RWPE2 (cell line): ENCODE measurements at regions not wholly inside any gene's neighbourhood (a gene's known extent, or its start where the extent isn't known, plus 50 kb on each side); places are given as distances from the start of the nearest gene placed in this dataset.
A peak's percentile ranks its signal among the peaks of the same experiment; 100 is the strongest.

ENCODE experiments used
- ATAC-seq: fragments of 200-7000 bp; cut with Tn5 transposase; 3 replicates; pipeline ENCODE4 v1.9.1; 2021; ENCODE audit warnings: low read depth
- DNase-seq: peaks from one replicate; pipeline ENCODE4 v3.0.0-alpha.2; 2020; ENCODE audit warnings: low spot score
- H3K27ac ChIP-seq: fragments of 450-650 bp; 2 replicates; pipeline ENCODE4 v1.5.1; 2017; ENCODE audit warnings: mild to moderate bottlenecking; ENCODE audit not compliant: poor library complexity, severe bottlenecking
- H3K27me3 ChIP-seq: fragments of 250-450 bp; sonication (Bioruptor Pico); 2 replicates; pipeline ENCODE4 v1.5.1; 2021; ENCODE audit warnings: mild to moderate bottlenecking, moderate library complexity; ENCODE audit not compliant: insufficient read depth, poor library complexity, severe bottlenecking
- H3K36me3 ChIP-seq: fragments of 250-450 bp; sonication (Bioruptor Pico); 2 replicates; pipeline ENCODE4 v1.5.1; 2020; ENCODE audit warnings: low read depth, mild to moderate bottlenecking, moderate library complexity
- H3K4me1 ChIP-seq: fragments of 250-450 bp; sonication (Bioruptor Pico); 2 replicates; pipeline ENCODE4 v1.5.1; 2021; ENCODE audit warnings: mild to moderate bottlenecking, moderate library complexity; ENCODE audit not compliant: insufficient read depth, poor library complexity, severe bottlenecking
- H3K4me3 ChIP-seq: fragments of 250-450 bp; sonication (Bioruptor Pico); 2 replicates; pipeline ENCODE4 v1.5.1; 2021; ENCODE audit warnings: mild to moderate bottlenecking, moderate library complexity; ENCODE audit not compliant: severe bottlenecking
- H3K9me3 ChIP-seq: fragments of 250-450 bp; sonication (Bioruptor Pico); 2 replicates; pipeline ENCODE4 v1.5.1; 2021; ENCODE audit warnings: mild to moderate bottlenecking, moderate library complexity; ENCODE audit not compliant: severe bottlenecking
- CTCF ChIP-seq: fragments of 450-650 bp; IDR thresholded peaks from one replicate; pipeline ENCODE4 v1.5.1; 2017; ENCODE audit warnings: mild to moderate bottlenecking, moderate library complexity; ENCODE audit not compliant: poor library complexity, severe bottlenecking

DNA sequence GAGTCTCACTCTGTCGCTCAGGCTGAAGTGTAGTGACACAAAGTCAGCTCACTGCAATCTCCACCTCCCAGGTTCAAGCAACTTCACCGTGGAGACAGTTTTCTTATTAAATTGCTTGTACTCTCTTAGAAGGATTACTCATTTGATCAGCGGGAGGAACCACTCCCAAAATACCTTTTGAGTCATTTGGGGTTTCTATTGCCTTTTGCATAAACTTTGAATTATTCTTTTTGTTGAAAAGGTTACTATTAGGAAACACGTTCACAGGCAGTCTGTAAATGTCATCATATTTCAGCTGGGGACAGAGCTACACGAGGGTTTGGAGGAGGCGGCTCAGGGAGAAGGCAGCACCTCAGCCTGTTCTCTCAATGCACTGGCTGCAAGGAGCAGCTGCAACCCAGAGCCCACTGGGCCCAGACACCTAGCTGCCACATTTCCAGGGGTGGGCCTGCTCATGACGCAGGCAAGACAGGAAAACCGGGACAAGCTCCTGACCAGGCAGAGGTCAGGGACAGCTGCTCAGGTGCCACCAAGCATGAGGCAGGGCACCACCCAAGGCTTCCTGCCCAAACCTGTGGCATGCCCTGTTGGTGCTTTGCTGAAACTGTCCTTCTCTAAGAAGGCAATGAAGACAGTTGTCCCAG lies 205.9 kb downstream of the BMP7 start:
- DNase-seq: peak; percentile 76
- TF ChIP-seq CTCF: no peak
- no peak overlapping the region for H3K4me3 ChIP-seq
- peak overlapping the region; percentile 11 for H3K27ac ChIP-seq
- H3K4me1 ChIP-seq: peaks cover 14% of the 10 kb centered on the region
- no peaks in the 10 kb centered on the region for H3K9me3 ChIP-seq
- no peaks in the 10 kb centered on the region for H3K27me3 ChIP-seq
- H3K36me3 ChIP-seq: no peaks in the 10 kb centered on the region
- ATAC-seq: peak; percentile 83

GRCh38 chr20:57061051-57061900 lies 205.2 kb downstream of the BMP7 start:
- Histone ChIP-seq H3K4me1 (peaks cover 14% of the 10 kb centered on the region), H3K9me3 (no peaks in the 10 kb centered on the region), H3K36me3 (no peaks in the 10 kb centered on the region), H3K27ac (peak overlapping the region; percentile 11), H3K27me3 (no peaks in the 10 kb centered on the region), H3K4me3 (no peak overlapping the region)
- DNase-seq (peak; percentile 80), ATAC-seq (peak; percentile 51)
- peak; percentile 94 for TF ChIP-seq CTCF

DNA sequence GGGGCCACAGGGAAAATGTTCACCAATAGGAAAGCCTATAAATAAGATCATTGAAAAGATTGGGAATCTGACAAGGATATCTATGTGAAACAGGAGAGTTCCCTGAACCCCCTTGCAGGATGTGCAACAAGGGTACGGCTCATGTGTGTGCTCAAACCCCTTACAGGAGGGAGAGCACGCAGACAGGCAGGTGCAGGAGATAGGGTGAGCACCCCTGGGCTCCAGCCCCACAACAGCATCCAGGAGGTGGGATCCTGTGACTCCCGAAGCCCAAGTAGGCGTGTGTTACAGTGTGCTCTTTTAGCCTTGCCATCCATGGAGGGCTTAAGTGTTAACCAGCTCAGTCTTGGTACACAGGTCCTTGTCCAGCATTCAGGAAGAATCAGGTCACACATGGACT lies 204.2 kb downstream of the BMP7 start:
- DNase-seq (peak; percentile 59), ATAC-seq (no peak)
- H3K36me3 ChIP-seq: no peaks in the 10 kb centered on the region
- no peak overlapping the region for H3K27ac ChIP-seq
- H3K4me3 ChIP-seq: no peak overlapping the region
- no peak for TF ChIP-seq CTCF
- no peaks in the 10 kb centered on the region for H3K9me3 ChIP-seq
- peaks cover 14% of the 10 kb centered on the region for H3K4me1 ChIP-seq
- no peaks in the 10 kb centered on the region for H3K27me3 ChIP-seq

- H3K4me1 ChIP-seq: peaks cover 14% of the 10 kb centered on the region
- H3K27me3 ChIP-seq: no peaks in the 10 kb centered on the region
- peak; percentile 52 for DNase-seq
- H3K9me3 ChIP-seq: no peaks in the 10 kb centered on the region
- H3K36me3 ChIP-seq: no peaks in the 10 kb centered on the region
- no peak overlapping the region for H3K4me3 ChIP-seq
- ATAC-seq: no peak
- TF ChIP-seq CTCF: no peak
- H3K27ac ChIP-seq: no peak overlapping the region
Measured at GRCh38 chr20:57062696-57063270, 203.7 kb downstream of the BMP7 start.
